ENCODE measurements at regions not wholly inside any gene's neighbourhood (a gene's known extent, or its start where the extent isn't known, plus 50 kb on each side); places are given as distances from the start of the nearest gene placed in this dataset.

DNA sequence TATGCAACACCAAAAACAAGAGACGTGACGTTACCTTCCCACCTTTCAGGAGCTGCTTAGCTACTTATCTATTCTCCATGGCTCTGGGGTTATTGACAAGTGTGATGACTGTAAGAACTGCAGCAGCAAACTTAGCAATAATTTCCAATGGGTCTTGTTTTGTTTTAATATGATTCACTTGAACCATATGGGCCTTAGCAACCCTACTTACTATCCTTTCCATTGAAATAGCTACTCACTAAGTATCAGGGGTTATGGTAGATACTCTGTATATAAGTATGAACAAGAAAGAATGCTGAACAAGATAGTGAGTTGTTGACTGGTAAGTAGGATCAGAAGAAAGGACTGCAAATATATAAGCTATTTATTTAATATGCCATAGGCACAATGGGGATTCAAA lies 69.3 kb upstream of the BBX start:
- TF ChIP-seq RAD21 (IDR thresholded peaks at IDR 0.05) (no peak), TAF1 (conservative IDR thresholded peaks at IDR 0.05) (no peak), YY1 (IDR thresholded peaks at IDR 0.05) (no peak), RXRA (IDR thresholded peaks at IDR 0.05) (no peak), EGR1 (IDR thresholded peaks at IDR 0.05; ENCODE audit: low read depth in 2 of 2) (no peak)
- TF ChIP-seq, protein P1, sequence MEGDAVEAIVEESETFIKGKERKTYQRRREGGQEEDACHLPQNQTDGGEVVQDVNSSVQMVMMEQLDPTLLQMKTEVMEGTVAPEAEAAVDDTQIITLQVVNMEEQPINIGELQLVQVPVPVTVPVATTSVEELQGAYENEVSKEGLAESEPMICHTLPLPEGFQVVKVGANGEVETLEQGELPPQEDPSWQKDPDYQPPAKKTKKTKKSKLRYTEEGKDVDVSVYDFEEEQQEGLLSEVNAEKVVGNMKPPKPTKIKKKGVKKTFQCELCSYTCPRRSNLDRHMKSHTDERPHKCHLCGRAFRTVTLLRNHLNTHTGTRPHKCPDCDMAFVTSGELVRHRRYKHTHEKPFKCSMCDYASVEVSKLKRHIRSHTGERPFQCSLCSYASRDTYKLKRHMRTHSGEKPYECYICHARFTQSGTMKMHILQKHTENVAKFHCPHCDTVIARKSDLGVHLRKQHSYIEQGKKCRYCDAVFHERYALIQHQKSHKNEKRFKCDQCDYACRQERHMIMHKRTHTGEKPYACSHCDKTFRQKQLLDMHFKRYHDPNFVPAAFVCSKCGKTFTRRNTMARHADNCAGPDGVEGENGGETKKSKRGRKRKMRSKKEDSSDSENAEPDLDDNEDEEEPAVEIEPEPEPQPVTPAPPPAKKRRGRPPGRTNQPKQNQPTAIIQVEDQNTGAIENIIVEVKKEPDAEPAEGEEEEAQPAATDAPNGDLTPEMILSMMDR (IDR thresholded peaks at IDR 0.05; ENCODE audit: low read depth, low read length, missing input control) = no peak
- TF ChIP-seq, protein P2, sequence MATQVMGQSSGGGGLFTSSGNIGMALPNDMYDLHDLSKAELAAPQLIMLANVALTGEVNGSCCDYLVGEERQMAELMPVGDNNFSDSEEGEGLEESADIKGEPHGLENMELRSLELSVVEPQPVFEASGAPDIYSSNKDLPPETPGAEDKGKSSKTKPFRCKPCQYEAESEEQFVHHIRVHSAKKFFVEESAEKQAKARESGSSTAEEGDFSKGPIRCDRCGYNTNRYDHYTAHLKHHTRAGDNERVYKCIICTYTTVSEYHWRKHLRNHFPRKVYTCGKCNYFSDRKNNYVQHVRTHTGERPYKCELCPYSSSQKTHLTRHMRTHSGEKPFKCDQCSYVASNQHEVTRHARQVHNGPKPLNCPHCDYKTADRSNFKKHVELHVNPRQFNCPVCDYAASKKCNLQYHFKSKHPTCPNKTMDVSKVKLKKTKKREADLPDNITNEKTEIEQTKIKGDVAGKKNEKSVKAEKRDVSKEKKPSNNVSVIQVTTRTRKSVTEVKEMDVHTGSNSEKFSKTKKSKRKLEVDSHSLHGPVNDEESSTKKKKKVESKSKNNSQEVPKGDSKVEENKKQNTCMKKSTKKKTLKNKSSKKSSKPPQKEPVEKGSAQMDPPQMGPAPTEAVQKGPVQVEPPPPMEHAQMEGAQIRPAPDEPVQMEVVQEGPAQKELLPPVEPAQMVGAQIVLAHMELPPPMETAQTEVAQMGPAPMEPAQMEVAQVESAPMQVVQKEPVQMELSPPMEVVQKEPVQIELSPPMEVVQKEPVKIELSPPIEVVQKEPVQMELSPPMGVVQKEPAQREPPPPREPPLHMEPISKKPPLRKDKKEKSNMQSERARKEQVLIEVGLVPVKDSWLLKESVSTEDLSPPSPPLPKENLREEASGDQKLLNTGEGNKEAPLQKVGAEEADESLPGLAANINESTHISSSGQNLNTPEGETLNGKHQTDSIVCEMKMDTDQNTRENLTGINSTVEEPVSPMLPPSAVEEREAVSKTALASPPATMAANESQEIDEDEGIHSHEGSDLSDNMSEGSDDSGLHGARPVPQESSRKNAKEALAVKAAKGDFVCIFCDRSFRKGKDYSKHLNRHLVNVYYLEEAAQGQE (IDR thresholded peaks at IDR 0.05) = no peak
- TF ChIP-seq, protein P3, sequence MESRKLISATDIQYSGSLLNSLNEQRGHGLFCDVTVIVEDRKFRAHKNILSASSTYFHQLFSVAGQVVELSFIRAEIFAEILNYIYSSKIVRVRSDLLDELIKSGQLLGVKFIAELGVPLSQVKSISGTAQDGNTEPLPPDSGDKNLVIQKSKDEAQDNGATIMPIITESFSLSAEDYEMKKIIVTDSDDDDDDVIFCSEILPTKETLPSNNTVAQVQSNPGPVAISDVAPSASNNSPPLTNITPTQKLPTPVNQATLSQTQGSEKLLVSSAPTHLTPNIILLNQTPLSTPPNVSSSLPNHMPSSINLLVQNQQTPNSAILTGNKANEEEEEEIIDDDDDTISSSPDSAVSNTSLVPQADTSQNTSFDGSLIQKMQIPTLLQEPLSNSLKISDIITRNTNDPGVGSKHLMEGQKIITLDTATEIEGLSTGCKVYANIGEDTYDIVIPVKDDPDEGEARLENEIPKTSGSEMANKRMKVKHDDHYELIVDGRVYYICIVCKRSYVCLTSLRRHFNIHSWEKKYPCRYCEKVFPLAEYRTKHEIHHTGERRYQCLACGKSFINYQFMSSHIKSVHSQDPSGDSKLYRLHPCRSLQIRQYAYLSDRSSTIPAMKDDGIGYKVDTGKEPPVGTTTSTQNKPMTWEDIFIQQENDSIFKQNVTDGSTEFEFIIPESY (IDR thresholded peaks at IDR 0.05) = no peak
